HFF-Myc (cell line): ENCODE measurements at regions not wholly inside any gene's neighbourhood (a gene's known extent, or its start where the extent isn't known, plus 50 kb on each side); places are given as distances from the start of the nearest gene placed in this dataset.

Experiments used
- DNase-seq: peaks from one replicate; pipeline ENCODE4 v3.0.0-alpha.2; 2011; ENCODE audit warnings: low read depth; ENCODE audit errors: extremely low read depth
- H3K4me3 ChIP-seq: replicated peaks from 2 replicates; pipeline ENCODE4 v1.5.1; 2011; ENCODE audit warnings: low read depth, mild to moderate bottlenecking, control low read depth, low read length
- CTCF ChIP-seq: IDR thresholded peaks from 2 replicates; pipeline ENCODE4 v1.5.1; 2012; ENCODE audit warnings: mild to moderate bottlenecking, low read depth, low read length, control low read depth; ENCODE audit errors: missing control alignments

DNA sequence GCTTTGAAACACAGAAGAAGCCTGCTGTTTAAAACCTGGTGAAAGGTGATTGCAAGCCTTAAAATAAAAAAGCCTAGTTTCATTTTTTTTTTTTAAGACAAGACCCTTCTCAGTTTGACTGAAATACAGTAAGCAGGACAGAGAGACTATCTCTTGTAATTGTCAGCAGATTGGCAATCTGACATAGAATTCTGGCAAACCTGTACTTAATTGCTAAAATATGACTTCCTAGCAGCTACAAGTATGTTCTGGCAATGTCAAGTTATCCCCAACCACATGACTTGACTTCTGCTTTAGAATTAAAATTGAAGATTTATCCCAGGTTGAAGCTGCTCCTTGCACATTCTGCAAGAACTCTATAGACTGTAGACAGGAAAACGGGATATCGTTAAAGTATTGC lies 232.8 kb upstream of the NR2F2 start:
- no peak overlapping the region for H3K4me3 ChIP-seq
- DNase-seq = no peak
- TF ChIP-seq CTCF = no peak

- no peak overlapping the region for H3K4me3 ChIP-seq
- no peak for DNase-seq
- TF ChIP-seq CTCF = no peak
These were observed 227.9 kb upstream of the NR2F2 start for GRCh38 chr15:96102631-96103030.

DNA sequence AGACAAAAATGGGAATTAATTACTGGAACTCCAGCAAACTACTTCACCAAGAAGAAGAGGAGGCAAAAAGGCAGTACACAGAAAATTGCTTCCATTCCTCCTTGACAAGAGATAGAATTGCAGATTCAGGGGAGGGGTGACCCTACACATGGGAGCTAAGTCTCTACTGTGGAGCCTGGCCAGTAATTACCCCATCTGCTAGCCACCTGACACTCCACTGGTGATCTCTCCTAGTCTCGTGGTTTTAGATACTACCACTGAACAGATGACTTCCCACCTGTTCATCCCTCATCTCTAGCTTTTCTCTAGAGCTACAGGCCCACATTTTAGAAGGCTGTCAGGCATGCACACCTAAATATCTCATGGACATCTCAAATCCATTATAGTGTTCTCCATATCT lies 224.3 kb upstream of the NR2F2 start:
- no peak for DNase-seq
- no peak overlapping the region for H3K4me3 ChIP-seq
- no peak for TF ChIP-seq CTCF

- no peak overlapping the region for H3K4me3 ChIP-seq
- no peak for TF ChIP-seq CTCF
- DNase-seq = no peak
These were observed 223.9 kb upstream of the NR2F2 start for GRCh38 chr15:96106628-96107027.

GRCh38 chr15:96107916-96108315 lies 222.6 kb upstream of the NR2F2 start:
- TF ChIP-seq CTCF = no peak

DNA sequence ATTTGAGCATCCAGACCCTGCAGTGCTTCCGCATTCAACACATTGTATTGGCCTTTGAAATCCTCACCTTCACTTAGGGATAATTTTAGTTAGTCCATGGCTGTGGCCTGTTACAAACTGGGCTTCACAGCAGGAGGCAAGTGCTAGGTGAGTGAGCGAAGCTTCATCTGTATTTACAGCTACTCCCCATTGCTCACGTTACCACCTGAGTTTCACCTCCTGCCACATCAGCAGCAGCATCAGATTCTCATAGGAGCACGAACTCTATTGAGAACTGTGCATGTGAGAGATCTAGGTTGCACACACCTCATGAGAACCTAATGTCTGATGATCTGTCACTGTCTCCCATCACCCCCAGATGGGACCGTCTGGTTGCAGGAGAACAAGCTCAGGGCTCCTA lies 222.1 kb upstream of the NR2F2 start:
- H3K4me3 ChIP-seq = no peak overlapping the region
- TF ChIP-seq CTCF = no peak
- no peak for DNase-seq

More at GRCh38 chr15:96107916-96108315, 222.6 kb upstream of the NR2F2 start:
- no peak for DNase-seq
- no peak overlapping the region for H3K4me3 ChIP-seq

DNA sequence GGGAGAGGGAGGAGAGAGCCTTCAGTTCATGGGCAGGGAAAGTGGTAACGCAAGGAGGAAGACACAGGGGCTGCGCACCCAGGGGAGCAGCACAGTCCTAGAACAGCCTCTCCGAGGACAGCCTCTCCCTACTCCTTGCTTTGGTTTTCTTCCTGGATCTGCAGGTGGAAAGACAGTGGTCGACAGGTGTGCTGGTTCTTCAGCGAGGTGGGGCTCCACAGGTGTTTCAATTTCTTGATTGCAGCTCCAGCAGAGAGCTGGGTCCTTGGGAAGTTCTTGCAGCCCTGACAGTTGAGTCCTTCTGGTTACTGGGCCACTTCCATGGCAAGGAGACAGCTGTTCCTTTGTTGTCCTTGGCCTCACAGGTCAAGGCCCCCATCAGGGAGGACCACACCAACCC lies 220.7 kb upstream of the NR2F2 start:
- H3K4me3 ChIP-seq = no peak overlapping the region
- DNase-seq = no peak
- no peak for TF ChIP-seq CTCF
